OCI-LY3 (cell line): ENCODE measurements at regions not wholly inside any gene's neighbourhood (a gene's known extent, or its start where the extent isn't known, plus 50 kb on each side); places are given as distances from the start of the nearest gene placed in this dataset.

ENCODE experiments used
- EZH2phosphoT487 ChIP-seq: fragments of 200-600 bp; shearing (Covaris generic); IDR thresholded peaks from 2 replicates; pipeline ENCODE4 v1.6.1; 2018; ENCODE audit warnings: antibody characterized with exemption, mixed run types, low read depth
- TF ChIP-seq, protein P1 (sequence below): fragments of 200-600, 300-600 bp; sonication (generic); IDR thresholded peaks from 2 replicates; pipeline ENCODE4 v1.5.1; 2014; ENCODE audit warnings: antibody characterized with exemption, low read length, low read depth

DNA sequence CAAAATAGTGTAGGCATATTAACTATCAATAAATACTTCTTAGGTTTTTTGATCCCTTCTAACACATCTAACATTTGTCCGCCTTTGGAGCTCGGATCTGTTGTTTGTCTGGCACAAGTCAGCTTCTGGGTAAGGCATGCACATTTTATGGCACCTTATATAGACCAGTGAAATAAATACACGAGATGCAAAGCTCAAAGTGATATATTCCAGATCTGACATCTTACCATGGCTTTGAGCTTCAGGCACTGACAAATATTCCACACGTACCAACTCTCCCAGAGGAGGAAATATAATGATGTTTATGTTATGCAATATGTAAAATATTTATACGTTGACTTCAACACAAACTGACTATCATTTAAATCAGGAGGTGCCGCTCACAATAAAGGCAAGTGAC is 430.1 kb upstream of the SMIM21 start:
- TF ChIP-seq, protein P1, sequence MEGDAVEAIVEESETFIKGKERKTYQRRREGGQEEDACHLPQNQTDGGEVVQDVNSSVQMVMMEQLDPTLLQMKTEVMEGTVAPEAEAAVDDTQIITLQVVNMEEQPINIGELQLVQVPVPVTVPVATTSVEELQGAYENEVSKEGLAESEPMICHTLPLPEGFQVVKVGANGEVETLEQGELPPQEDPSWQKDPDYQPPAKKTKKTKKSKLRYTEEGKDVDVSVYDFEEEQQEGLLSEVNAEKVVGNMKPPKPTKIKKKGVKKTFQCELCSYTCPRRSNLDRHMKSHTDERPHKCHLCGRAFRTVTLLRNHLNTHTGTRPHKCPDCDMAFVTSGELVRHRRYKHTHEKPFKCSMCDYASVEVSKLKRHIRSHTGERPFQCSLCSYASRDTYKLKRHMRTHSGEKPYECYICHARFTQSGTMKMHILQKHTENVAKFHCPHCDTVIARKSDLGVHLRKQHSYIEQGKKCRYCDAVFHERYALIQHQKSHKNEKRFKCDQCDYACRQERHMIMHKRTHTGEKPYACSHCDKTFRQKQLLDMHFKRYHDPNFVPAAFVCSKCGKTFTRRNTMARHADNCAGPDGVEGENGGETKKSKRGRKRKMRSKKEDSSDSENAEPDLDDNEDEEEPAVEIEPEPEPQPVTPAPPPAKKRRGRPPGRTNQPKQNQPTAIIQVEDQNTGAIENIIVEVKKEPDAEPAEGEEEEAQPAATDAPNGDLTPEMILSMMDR: no peak
- TF ChIP-seq EZH2phosphoT487: no peak
